C1 segment of cervical spinal cord (tissue), 14 donors: ENCODE measurements at regions not wholly inside any gene's neighbourhood (a gene's known extent, or its start where the extent isn't known, plus 50 kb on each side); places are given as distances from the start of the nearest gene placed in this dataset.
"Not testable (repeated sequence)": the region's sequence is repeated elsewhere in the genome, so short reads cannot be mapped to it uniquely, and the experiment has no call there.

Source experiments
- DNase-seq, 14 donors: peaks; one replicate each; lab custom pipeline; 2025; lab: John Stamatoyannopoulos, UW

DNA sequence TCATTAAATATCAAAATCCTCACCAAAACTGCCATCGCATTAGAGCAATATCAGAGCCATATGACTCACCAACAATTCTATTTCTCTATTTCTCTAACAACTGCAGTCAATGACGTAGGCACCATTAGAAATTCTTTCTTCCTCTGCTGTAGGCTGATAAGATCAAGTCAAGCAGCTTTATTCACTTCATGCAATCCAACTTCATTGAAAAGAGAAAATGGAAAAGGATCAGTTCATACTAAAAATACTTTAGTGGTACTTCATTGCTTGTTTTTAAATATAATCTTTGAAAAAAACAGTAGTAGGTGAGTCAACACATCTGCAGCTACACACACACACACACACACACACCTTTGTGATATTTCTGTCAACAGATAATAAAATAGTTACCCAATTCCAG lies 345.3 kb upstream of the TENM3 start:
- DNase-seq, result no peak

DNA sequence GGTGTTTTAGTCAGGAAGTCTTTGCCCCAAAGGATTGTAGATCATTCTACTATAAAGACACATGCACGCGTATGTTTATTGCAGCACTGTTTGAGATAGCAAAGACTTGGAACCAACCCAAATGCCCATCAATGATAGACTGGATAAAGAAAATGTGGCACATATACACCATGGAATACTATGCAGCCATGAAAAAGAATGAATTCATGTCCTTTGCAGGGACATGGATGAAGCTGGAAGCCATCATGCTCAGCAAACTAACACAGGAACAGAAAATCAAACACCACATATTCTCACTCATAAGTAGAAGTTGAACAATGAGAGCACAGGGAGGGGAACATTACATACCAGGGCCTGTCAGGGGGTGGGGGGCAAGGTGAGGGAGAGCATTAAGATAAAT lies 340.8 kb upstream of the TENM3 start:
- not testable (repeated sequence) for DNase-seq

DNA sequence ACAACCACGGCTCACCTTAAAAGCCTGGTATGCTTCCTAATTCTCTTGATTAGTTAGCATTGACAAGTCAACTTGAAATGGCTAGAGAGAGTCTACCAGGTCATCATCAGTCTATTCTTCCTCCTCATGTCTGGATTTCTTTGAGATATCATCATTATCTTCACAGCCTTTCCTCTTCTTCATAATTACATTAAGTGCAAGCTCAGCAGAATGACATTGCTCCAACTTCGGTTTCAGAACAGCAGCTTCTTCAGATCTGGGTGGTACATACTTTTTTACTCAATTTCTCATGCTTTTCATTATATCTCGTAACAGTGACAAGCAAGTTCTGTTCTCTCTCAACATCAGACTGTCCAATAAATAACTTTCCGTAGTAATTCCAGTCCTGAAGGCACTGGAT lies 337.5 kb upstream of the TENM3 start:
- DNase-seq, result no peak

DNA sequence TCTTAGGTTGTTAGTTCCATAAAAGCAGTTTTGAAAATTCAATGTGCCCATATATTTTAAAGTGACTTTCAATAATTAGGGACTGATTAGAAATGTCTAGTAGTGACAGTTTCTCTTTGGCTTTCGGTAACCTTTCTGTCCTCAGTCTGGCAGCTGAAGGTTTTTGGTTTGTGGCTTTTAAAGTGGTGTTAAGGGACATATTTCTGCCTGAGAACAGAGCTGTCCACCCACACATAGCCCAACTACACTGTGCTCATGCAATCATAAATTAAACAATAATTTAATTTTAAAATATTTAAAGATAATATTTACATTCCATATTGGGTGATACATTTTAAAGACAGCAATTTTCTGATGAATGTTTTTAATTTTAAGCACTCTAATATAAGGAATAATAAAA lies 335.0 kb upstream of the TENM3 start:
- DNase-seq, result no peak

DNA sequence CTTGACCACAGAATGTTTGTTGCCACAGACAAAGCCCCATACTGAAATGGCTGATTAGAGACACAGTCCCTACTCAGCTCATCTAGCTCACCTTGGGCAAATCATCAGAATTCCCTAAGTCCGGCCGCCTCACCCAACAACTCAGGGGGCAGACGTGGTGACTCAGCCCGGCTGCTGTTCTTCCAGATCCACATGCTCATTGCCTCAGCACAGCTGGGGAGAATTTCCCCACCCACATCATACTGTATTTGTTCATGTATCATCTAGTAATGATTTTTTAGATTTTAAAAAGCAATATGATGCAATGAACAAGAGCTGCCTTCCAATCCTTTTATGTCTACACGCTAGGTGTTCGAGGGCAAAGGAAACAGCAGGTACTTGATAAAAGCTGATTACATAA lies 333.8 kb upstream of the TENM3 start:
- no peak for DNase-seq

DNA sequence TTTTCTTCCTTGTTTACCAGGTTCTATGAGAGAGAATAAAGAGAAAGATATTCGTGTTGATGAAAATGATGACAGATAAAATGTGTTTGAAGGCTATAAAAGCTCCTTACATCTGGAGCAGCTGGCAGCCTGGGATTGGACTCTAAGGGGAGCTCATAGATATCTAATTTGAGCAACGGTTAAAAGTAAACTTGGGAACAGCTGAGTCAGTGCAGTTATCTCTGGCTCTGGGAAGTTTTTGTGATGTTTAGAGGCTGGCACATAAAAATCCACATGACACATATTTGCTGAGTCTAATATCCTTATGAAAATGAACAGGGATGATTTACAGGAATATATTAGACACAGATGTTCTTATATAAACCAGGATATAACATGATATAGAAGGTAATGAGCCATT lies 331.8 kb upstream of the TENM3 start:
- no peak for DNase-seq

DNA sequence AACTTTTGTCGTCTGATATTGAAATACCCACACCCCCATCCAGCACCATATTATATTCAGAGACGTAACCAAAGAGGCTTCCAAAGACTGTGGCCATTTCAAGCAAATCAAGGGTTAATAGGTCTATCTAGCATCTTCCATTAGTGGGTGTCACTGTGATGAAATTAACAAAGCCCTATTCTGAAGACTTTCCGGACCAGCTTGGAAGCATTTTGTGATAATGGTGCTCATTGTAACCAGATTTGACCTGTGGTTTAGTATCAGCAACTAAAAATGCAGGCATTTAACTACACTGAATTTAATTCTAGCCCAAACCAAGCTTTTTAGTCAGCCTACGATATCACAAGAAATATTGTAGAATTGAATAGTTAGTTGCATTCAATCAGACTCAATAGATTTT lies 309.7 kb upstream of the TENM3 start:
- no peak for DNase-seq

DNA sequence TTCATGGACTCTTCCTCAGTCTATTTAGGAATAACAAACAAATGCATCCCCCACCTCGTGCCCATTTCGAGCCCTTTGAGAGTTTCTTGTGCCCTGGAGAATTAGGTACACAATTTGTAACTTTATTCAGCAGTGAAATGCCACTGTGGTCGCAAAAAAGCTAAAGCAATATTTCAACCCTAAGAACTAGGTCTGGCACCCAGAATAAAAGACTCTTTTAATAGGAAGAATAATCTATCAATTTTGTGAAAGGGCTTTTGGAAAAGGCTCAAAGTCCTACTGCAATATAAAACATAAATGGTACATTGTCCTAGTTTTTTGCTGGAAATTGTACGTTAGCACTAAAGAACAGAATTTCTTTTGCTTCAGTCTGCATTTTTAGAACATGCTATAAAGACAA lies 304.6 kb upstream of the TENM3 start:
- DNase-seq, result no peak

DNA sequence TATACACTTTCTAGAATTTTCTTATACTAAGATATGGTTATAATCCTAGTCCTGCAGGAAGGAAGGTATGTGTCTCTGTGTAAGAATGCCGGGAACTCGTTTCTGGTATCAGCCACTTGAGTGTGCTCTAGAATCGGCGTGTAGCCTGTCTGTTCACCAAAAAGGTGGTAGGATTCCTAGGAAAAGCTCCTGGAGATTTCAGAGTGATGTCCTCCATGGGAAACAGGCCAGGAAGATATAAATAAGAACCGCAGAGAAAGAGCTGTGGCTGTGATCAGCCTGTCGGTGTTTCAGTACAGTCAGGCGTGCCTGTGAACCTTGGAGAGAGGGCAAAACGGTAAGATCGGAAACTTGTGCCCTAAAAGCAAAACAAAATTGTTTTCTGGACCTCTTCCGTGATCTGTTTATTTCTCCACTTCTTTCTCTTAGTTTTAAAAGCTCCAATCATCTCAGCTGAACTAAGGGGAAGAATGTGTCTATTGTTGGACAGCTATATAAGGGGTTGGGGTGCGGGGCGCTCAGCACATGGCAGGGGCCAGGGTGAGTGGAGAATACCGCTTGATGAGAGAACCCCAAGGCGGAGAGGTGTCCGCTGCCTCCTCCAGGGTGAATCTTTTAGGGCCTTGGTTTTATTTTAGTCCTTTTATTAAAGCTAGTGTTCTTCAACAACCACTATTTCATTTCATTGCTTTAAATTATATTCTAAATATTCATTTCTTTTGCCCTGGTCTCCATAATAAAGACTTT lies 303.8 kb upstream of the TENM3 start:
- DNase-seq, result peak in 3 of 14 donors; percentile 9 to 35 (median 12)

DNA sequence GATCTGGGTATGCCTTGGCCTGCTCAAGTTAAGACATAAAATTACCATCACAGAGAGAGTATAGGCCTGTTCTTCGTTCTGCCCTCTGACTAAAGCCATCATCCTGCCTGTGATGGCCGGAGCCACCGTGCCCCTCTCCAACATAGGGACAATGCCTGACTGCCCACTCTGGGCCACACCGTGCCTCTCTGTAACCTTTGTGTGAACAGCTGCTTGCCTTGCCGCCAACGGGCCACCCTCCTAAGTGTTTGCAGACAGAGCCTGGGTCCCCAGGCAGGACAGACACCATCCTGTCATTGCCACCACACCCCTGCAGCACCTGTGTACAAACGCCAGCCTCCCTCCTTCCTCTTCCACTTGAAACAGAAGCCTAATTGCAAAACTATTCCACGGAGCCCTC lies 298.7 kb upstream of the TENM3 start:
- DNase-seq, result no peak

DNA sequence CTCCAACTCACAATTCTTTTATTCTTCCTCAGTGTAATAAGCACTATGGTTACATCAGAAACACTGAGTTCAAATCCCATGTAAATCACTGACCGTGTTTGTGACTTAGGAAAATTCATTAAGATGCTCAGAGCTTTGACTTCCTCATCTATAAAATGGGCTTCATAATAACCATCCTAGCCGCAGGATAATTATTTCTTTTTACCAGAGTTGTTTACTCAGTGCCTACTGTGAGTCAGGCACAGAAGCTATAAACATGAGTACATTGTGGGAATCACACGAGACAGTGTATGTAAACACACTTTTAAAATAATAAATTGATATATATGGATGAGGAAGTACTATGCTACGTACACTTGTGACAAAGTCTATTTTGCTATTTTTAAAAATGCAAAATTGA lies 296.3 kb upstream of the TENM3 start:
- no peak for DNase-seq

DNA sequence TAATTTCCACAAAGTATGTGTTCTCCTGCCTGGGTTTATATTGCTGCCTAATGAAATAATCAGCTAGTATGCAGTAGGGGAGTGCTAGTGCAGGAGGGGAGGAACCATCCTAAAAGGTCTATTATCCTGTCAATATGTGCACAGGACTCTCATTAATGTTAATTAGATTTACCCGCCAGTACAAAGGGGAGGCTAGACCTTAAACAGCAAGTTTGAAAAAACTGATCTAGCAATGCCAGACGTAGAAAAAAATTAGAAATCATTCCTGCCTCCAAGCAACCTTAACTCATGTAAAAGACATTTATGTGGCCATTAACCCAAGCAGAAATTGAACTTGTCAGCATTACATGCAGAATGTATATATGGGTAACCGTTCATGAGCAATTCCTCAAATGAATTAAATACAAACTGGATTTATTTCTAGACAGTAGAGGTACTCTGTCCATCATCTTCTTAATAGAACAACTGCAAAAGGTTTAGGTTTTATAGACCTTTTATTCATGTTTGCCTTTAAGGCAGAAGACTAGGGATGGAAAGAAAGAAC lies 294.3 kb upstream of the TENM3 start:
- DNase-seq, result no peak

DNA sequence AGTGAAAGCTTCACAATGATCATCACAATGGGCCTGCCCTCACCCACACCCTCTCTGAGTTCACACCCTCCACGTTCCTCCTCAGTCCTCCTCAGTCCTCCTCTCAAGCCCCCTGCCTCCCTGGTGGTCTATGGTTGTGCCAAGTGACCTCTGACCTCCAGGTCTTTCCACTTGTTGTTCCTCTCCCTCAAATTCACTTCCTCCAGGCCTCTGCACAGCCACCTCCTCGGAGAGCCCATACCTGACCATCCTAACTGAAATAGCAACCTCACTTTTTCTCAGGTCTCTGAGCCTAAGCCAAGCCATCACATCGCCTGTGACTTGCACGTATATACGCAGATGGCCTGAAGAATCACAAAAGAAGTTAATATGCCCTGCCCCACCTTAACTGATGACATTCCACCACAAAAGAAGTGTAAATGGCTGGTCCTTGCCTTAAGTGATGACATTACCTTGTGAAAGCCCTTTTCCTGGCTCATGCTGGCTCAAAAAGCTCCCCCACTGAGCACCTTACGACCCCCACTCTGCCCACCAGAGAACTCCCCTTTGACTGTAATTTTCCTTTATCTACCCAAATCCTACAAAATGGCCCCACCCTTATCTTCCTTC lies 293.4 kb upstream of the TENM3 start:
- DNase-seq, result no peak

DNA sequence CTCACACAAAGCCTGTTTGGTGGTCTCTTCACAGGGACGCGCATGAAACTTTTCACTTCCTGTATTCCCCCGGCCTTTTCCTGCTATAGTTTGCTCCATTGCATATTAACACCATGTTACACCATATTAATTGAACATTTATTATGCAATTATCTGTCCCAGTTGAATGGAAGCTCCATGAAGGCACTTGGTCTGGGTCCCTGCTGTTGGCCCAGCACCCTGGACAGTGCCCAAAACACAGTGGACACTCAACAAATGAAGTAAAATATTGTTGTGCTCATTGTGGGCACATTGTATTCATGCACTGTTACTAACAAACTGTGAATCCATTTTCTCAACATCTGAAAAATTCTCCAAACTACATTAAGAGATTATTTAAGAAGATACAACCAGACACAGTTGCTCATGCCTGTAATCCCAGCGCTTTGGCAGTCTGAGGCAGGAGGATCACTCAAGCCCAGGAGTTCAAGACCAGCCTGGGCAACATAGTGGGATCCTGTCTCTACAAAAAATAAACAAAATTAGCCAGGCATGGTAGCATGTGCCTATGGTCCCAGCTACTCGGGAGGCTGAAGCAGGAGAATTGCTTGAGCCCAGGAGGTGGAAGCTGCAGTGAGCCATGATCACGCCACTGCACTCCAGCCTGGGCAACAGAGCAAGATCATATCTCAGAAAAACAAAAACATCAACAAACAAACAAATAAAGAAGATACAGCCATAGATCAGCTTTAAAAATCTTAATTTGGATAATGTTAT lies 292.7 kb upstream of the TENM3 start:
- DNase-seq, result no peak

DNA sequence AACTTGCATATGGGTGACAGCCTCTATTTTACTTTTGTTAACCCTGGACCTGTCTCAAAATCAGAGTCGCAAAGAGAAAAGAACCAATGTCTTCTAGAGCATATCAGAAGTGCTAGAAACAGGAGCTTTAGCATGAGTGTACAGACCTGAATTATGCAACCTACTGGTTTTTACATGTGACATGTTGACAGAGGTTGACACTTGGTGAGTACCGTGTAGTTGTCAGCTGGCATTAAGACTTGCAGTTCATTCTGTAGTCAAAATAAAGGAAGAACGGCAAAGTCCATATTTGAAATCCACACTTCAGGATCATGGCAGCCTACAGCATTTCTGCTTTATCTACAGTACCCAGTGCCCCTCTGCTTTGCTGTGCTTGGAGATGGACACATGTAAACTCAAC lies 291.9 kb upstream of the TENM3 start:
- DNase-seq, result no peak

DNA sequence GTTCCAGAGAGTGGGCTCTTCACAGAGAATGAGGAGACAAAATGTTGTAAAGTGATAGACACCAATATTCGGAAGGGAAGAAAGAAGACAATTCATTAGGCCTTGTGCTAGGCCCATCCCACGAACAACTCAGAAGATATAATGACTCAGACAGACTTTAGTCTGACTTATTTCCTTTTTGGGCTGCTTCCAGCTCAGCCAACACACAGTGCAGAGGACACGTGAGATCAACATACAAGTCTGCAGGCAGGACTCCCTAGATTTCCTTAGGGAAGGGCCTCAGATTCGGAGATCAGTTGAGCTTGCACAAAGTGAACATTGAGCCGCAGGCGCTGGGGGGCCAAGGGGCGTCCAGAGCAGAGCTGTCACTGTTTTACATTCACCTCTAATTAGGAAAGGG lies 290.7 kb upstream of the TENM3 start:
- DNase-seq, result no peak

DNA sequence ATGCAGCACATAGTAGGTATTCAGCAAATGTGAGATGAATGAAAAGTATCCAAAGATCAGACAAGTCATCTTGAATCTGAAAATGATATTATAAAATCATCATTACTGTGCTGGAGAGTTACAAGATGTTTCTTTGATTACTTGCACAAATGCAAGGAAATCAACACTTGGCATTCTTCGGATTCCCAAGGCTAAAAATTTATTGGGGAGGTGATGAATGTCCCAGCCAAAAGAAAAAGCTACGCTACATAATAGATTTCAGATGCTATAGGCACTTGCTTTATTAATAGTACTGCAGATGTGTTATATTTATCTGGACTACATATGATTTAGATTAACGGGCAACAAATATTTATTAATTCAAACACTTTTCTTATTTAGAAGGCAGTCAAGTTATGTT lies 286.7 kb upstream of the TENM3 start:
- no peak for DNase-seq

DNA sequence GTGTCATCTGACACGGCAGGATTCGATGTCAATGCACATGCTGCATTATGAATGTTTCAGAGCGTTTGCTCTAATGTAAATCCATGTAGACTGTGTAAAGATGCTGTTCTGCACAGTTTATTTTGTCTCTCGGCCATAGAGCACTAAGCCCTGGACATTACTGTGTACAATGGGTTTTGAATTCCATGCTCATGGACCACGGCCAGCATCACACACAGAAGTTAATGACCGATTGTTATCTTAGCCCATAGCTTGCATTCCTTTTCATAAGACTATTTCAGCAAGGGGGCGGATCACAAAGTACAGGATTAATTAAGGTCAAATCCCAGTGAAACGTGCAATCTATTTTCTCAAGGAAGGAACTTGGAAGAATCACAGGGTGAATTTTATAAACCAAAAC lies 286.1 kb upstream of the TENM3 start:
- no peak for DNase-seq

DNA sequence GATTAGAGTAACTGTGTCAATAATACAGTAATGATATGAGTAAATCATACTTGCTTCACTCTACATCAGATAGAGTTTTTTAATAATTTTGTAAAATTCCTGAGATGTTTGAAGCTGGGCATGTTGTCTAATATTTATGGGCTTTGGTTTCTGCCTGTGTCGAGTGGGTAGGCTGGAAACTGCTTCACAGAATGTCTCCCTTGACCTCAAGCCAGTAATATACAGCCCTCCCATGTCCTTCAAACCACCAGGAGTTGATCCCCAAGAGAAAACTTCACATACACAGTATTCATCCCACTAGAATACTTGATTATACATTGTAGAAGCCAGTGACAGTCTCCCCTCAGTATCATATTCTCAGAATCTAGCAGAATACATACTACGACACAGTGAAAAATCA lies 284.8 kb upstream of the TENM3 start:
- DNase-seq, result no peak

DNA sequence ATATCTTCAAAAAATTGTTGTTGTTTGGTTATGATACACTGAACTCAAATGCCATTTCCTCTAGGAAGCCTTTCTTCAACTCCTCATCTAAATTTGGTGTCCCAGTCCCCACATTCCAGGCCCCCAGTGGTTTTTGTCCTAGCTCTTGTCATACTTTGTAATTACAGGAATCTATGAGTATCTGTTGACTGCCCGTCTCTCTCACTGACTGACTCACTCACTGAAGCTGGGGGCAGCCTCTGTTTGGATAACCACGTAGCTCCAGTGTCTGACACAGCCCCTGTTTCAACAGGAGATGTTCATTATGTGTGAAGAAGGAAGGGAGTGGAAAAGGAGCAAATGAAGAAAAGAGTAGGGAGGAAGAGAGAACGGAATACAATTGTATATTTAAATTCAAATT lies 284.1 kb upstream of the TENM3 start:
- no peak for DNase-seq

DNA sequence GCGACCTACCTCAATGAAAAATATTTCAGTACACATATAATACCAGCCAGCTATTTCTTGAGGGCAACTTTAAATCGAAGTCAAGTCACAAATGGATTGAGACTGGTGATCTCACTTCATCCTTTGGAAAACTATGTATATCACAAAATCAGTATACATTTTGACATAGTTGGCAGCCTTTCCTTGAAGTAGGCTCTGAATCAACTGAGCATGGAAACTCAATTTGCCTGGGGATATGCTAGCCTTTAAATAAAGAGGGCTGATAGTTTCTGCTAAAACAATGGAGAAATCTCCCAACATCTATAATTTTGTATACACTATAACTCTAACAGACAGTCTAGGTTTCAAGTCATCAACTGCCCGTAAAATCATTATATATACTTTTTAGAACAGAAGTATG lies 282.8 kb upstream of the TENM3 start:
- no peak for DNase-seq

DNA sequence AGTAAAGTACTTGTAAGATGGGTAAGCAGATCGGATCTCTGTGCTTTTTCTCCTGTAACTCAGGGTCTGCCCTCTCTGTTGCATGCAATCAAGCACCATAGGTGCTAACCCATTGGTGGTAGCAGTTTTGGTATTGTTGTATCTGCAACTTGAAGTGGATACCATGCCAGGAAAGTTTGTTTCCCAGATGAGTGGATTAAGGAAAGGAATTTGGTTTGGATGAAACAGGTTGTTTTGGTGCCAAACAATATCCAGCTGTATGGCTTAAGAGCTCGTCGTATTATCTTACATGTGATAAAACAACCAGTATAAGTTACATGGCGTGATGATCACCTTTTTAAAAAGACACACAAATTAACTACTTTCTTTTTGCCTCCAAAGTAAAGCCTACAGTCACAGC lies 280.9 kb upstream of the TENM3 start:
- DNase-seq, result no peak

DNA sequence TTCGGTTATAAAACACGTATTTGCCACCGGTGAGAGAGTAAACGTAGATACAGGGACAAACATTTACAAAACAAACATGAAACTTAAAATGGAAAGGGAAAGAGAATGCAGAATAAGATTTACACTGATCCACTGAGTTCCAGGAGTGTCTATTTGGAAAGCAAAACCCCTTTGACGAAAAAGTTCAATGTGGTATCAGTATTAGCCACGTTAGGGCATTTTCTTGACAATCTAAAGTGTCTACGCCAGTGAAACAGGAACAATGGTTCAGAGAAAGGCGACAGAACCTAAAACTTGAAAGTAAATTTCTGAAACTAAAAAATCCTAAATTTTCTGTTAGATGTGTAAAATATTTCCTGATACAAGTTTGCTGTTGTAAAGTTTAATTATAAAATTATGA lies 278.5 kb upstream of the TENM3 start:
- no peak for DNase-seq
